AG10803 (cell line): ENCODE measurements at regions not wholly inside any gene's neighbourhood (a gene's known extent, or its start where the extent isn't known, plus 50 kb on each side); places are given as distances from the start of the nearest gene placed in this dataset.

Experiments used
- DNase-seq: peaks from one replicate; pipeline ENCODE4 v3.0.0; 2010; ENCODE audit warnings: low read depth
- H3K4me3 ChIP-seq: 2 replicates; pipeline ENCODE4 v1.5.1; 2011; ENCODE audit warnings: mild to moderate bottlenecking, low read length, control low read depth
- TF ChIP-seq, protein P1 (sequence below): conservative IDR thresholded peaks from 2 replicates; pipeline ENCODE4 v1.5.1; 2011; ENCODE audit warnings: mild to moderate bottlenecking, low read length, control low read depth, inconsistent platforms

DNA sequence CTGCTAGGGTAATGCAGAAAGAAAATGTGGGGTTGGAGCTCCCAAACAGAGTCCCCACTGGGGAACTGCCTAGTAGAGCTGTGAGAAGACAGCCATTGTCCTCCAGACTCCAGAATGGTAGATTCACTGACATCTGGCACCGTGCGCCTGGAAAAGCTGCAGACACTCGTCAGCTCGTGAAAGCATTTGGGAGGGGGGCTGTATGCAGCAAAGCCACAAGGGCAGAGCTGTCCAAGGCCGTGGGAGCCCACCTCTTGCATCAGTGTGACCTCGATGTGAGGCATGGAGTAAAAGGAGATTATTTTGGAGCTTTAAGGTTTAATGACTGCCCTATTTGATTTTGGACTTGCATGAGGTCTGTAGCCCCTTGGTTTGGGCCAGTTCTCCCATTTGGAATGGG lies 242.9 kb downstream of the VGLL3 start:
- TF ChIP-seq, protein P1, sequence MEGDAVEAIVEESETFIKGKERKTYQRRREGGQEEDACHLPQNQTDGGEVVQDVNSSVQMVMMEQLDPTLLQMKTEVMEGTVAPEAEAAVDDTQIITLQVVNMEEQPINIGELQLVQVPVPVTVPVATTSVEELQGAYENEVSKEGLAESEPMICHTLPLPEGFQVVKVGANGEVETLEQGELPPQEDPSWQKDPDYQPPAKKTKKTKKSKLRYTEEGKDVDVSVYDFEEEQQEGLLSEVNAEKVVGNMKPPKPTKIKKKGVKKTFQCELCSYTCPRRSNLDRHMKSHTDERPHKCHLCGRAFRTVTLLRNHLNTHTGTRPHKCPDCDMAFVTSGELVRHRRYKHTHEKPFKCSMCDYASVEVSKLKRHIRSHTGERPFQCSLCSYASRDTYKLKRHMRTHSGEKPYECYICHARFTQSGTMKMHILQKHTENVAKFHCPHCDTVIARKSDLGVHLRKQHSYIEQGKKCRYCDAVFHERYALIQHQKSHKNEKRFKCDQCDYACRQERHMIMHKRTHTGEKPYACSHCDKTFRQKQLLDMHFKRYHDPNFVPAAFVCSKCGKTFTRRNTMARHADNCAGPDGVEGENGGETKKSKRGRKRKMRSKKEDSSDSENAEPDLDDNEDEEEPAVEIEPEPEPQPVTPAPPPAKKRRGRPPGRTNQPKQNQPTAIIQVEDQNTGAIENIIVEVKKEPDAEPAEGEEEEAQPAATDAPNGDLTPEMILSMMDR = no peak
- no peak for DNase-seq
- no peak overlapping the region for H3K4me3 ChIP-seq

DNA sequence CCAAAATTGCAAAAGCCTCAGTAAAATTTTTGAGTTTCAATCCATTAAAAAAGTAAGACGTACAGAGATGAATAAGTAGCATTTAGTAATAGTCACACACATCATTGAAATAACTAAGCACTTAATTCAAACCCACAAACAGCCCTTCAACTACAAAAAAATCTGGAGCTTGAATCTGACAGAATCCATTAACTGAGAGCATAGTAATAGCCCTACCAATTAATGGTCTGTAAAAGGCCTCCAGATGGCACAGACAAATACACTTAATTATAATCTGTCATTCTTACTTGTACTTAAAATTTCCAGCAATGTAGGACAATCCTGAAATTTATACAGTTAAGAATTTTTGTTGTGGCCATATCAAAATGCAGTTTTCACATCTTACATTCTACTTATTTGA lies 246.9 kb downstream of the VGLL3 start:
- no peak overlapping the region for H3K4me3 ChIP-seq
- DNase-seq = no peak
- TF ChIP-seq, protein P1 = no peak

DNA sequence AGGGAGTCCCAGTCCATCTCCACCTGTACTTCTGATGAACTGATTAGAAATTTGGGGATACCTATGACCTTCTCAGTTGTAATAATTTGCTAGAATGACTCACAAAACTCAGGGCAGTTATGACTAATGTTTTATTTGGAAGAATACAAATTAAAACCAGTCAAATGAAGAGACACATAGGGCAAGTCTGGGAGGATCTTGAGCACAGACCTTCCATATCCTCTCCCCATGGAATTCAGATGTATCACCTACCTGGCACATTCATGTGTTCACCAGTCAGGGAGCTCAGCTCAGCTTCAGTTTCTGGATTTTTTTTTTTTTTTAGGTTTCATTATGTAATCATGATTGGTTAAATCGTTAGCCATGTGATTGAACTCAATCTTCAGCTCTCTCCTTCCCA lies 247.7 kb downstream of the VGLL3 start:
- TF ChIP-seq, protein P1 = no peak
- no peak overlapping the region for H3K4me3 ChIP-seq
- DNase-seq = no peak

DNA sequence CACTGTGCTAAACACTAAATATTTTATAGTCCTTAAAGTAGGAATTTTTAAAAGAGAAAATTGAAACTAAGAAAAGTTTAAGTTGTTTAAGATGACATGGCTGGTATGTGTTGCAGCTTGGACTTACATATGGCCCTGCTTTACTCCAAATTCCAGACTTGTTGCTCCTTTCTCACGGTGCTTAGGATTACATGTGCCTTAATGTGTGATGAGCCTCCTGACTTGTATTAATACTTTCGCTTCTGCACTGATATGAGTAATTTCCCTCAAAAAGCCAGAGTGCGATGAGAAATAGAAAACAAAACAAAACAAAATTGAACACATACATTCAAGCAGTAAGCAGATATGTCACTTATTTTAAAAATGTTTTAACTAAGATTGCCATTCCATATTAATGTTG lies 250.2 kb downstream of the VGLL3 start:
- no peak for DNase-seq
- TF ChIP-seq, protein P1 = no peak
- H3K4me3 ChIP-seq = no peak overlapping the region

DNA sequence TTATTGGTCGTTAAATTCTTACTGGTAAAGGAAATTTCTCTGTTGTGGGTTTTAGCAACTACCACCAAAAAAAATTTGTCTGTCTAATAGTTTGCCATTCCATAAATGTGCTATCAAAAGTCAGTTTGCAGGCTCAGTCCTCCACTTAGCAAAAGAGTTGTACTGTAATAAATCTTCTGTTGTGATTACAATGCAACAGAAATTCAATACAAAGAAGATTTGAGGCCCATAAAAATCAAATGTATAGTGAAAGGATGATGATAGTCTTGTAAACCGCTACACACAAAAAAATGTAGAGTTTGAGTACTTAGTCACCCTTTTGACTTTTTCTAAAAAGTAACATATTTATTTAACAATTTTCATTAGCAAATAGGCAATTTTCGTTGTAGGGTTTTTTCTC lies 251.7 kb downstream of the VGLL3 start:
- no peak overlapping the region for H3K4me3 ChIP-seq
- TF ChIP-seq, protein P1 = no peak
- DNase-seq = no peak

DNA sequence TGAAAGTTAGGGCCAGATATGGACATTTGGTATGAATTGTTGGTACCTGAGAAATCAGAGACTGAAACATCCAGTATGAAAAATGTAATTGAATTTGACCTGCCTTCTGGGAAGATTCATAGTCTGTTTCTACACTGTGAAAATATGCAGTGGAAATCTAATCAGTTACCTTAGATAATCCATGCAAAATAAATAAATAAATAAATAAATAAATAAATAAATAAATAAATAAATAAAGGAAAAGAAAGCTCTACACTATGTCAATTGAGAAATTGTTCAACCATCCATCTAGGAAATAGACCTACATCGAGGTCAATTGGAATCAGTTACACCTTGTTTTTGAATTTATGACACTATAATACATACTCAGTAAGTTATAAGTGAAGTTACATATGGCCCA lies 252.3 kb downstream of the VGLL3 start:
- DNase-seq = no peak
- H3K4me3 ChIP-seq = no peak overlapping the region
- TF ChIP-seq, protein P1 = no peak

DNA sequence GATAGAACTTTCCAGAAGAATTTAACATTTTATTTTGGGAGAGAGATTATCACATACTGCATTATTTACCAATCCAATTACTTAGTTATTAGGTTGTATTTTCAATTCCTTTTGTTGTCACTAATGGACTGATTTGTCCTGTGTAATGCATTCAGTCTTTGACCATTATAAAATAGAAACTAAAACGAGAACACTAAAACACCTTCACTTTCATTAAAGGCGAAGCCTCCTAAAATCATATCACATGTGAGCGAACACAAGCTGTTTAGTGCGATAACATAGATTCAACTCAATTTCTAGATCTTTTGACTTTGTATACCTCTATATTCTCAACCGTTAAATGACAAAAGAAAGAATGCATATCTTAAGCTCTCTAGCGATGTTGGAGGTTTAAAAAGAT lies 253.4 kb downstream of the VGLL3 start:
- no peak overlapping the region for H3K4me3 ChIP-seq
- TF ChIP-seq, protein P1 = no peak
- DNase-seq = no peak
